ENCODE measurements at regions not wholly inside any gene's neighbourhood (a gene's known extent, or its start where the extent isn't known, plus 50 kb on each side); places are given as distances from the start of the nearest gene placed in this dataset.

DNA sequence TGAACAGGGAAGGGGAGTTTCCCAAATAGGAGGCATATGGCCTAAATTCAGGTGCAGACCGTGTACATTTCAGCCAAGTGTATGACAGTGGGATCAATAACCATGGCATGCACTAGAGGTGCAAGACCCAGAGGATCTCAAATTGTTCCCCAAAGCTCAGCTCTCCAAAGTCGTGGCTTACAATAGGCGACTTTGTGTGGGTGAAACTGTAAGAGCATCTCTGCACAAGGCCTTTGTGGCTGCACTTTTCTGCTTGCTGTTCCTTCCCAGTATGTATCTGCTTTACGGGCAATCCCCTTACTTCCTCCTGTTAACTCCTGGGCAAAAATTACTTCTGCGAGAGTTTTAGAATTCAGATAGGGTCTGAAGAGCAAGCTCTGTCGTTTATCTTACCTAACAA lies 518.3 kb upstream of the ZFP42 start:
- TF ChIP-seq, protein P1, sequence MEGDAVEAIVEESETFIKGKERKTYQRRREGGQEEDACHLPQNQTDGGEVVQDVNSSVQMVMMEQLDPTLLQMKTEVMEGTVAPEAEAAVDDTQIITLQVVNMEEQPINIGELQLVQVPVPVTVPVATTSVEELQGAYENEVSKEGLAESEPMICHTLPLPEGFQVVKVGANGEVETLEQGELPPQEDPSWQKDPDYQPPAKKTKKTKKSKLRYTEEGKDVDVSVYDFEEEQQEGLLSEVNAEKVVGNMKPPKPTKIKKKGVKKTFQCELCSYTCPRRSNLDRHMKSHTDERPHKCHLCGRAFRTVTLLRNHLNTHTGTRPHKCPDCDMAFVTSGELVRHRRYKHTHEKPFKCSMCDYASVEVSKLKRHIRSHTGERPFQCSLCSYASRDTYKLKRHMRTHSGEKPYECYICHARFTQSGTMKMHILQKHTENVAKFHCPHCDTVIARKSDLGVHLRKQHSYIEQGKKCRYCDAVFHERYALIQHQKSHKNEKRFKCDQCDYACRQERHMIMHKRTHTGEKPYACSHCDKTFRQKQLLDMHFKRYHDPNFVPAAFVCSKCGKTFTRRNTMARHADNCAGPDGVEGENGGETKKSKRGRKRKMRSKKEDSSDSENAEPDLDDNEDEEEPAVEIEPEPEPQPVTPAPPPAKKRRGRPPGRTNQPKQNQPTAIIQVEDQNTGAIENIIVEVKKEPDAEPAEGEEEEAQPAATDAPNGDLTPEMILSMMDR (IDR thresholded peaks at IDR 0.05), result no peak
- no peak for TF ChIP-seq POLR2A (IDR thresholded peaks at IDR 0.05)
